Sigmoid colon (tissue), 6 donors: ENCODE measurements at regions not wholly inside any gene's neighbourhood (a gene's known extent, or its start where the extent isn't known, plus 50 kb on each side); places are given as distances from the start of the nearest gene placed in this dataset.

Experiments
- DNase-seq: peaks from one replicate; pipeline ENCODE4 v3.0.0-alpha.2; 2019
- H3K27ac ChIP-seq, 4 donors: fragments of 200-600 bp; sonication (generic); one replicate each; pipeline ENCODE4 v1.5.1; 2016 to 2019; ENCODE audit warnings: mild to moderate bottlenecking in 1 of 4
- H3K27me3 ChIP-seq, 3 donors: fragments of 200-600 bp; sonication (generic); one replicate each; pipeline ENCODE4 v1.5.1; 2019; ENCODE audit warnings: mild to moderate bottlenecking in 1 of 3
- H3K36me3 ChIP-seq, 4 donors: fragments of 200-600 bp; sonication (generic); one replicate each; pipeline ENCODE4 v1.5.1; 2016 to 2019
- H3K4me1 ChIP-seq, 4 donors: fragments of 200-600 bp; sonication (generic); one replicate each; pipeline ENCODE4 v1.5.1; 2017 to 2019
- H3K4me3 ChIP-seq, 4 donors: fragments of 200-600 bp; sonication (generic); one replicate each; pipeline ENCODE4 v1.5.1; 2017 to 2019; ENCODE audit warnings: mild to moderate bottlenecking in 2 of 4, moderate library complexity in 1 of 4
- H3K9me3 ChIP-seq, 4 donors: fragments of 200-600 bp in 3 of 4; sonication (generic) in 3 of 4; one replicate each; pipeline versions ENCODE4 v1.5.1 to v1.6.1; 2013 to 2019
- EP300 ChIP-seq, 4 donors: sonication (generic); formaldehyde crosslinking; IDR thresholded peaks; one replicate each; pipeline ENCODE4 v1.6.1; 2017; ENCODE audit warnings: antibody characterized with exemption in 4 of 4
- POLR2A ChIP-seq, 2 donors: fragments of 450-650 bp; IDR thresholded peaks; one replicate each; pipeline ENCODE4 v1.6.1; 2016; ENCODE audit warnings: antibody characterized with exemption in 2 of 2, mild to moderate bottlenecking in 2 of 2, moderate library complexity in 2 of 2
- POLR2AphosphoS5 ChIP-seq, 4 donors: sonication (generic); formaldehyde crosslinking; IDR thresholded peaks; one replicate each; pipeline ENCODE4 v1.6.1; 2017; ENCODE audit warnings: antibody characterized with exemption in 4 of 4
- WGBS, 2 donors: extraction: QIAGEN DNeasy Blood & Tissue Kit; methylation state at CpG; one replicate each; pipeline ENCODE4 v1.1.7; 2013; 5-methylcytosine and 5-hydroxymethylcytosine counted together
- intact Hi-C: fragments of 100-400 bp; cut with DNase I; formaldehyde crosslinking; loops from one replicate; pipeline ENCODE4 v1.15.1; 2023
- TF ChIP-seq, protein P1 (sequence below), 4 experiments: fragments of 450-650 bp in 3 of 4; fragments of 200-600 bp in 1 of 4; IDR thresholded peaks; one replicate each; pipeline ENCODE4 v1.5.1; 2016 to 2019; ENCODE audit warnings: antibody characterized with exemption in 4 of 4, mild to moderate bottlenecking in 3 of 4, moderate library complexity in 2 of 4
- donor health status: healthy with polysubstance abuse.
- donor health status: healthy.

- H3K27me3 ChIP-seq, result no peaks in the 10 kb centered on the region
- intact Hi-C loops, result no loop called here
- 66 to 68% methylated on average over 2 of the region's 2 CpGs for WGBS, 2 donors
- H3K4me1 ChIP-seq, result no peaks in the 10 kb centered on the region
- no peaks in the 10 kb centered on the region for H3K9me3 ChIP-seq
- H3K27ac ChIP-seq, result no peak overlapping the region
- no peak overlapping the region for H3K4me3 ChIP-seq
- DNase-seq, result no peak
- no peak for TF ChIP-seq EP300 (IDR thresholded peaks at IDR 0.05)
- no peak for TF ChIP-seq POLR2A (IDR thresholded peaks at IDR 0.05)
- TF ChIP-seq, protein P1, sequence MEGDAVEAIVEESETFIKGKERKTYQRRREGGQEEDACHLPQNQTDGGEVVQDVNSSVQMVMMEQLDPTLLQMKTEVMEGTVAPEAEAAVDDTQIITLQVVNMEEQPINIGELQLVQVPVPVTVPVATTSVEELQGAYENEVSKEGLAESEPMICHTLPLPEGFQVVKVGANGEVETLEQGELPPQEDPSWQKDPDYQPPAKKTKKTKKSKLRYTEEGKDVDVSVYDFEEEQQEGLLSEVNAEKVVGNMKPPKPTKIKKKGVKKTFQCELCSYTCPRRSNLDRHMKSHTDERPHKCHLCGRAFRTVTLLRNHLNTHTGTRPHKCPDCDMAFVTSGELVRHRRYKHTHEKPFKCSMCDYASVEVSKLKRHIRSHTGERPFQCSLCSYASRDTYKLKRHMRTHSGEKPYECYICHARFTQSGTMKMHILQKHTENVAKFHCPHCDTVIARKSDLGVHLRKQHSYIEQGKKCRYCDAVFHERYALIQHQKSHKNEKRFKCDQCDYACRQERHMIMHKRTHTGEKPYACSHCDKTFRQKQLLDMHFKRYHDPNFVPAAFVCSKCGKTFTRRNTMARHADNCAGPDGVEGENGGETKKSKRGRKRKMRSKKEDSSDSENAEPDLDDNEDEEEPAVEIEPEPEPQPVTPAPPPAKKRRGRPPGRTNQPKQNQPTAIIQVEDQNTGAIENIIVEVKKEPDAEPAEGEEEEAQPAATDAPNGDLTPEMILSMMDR (IDR thresholded peaks at IDR 0.05), result no peak
- TF ChIP-seq POLR2AphosphoS5 (IDR thresholded peaks at IDR 0.05), result no peak
- H3K36me3 ChIP-seq, result no peaks in the 10 kb centered on the region
These were observed 691.5 kb upstream of the LRRN3 start for GRCh38 chr7:110399421-110399820.

- no peak overlapping the region for H3K27ac ChIP-seq
- H3K4me3 ChIP-seq, result no peak overlapping the region
- 64 to 72% methylated on average over 2 of the region's 2 CpGs for WGBS, 2 donors
- no peaks in the 10 kb centered on the region for H3K9me3 ChIP-seq
- intact Hi-C loops, result no loop called here
- H3K27me3 ChIP-seq, result no peaks in the 10 kb centered on the region
- no peak for DNase-seq
- no peaks in the 10 kb centered on the region for H3K4me1 ChIP-seq
- TF ChIP-seq EP300 (IDR thresholded peaks at IDR 0.05) (no peak), POLR2A (IDR thresholded peaks at IDR 0.05) (no peak), POLR2AphosphoS5 (IDR thresholded peaks at IDR 0.05) (no peak)
- TF ChIP-seq, protein P1 (IDR thresholded peaks at IDR 0.05), result no peak
- H3K36me3 ChIP-seq, result no peaks in the 10 kb centered on the region
These were observed 690.5 kb upstream of the LRRN3 start for GRCh38 chr7:110400411-110400810.

DNA sequence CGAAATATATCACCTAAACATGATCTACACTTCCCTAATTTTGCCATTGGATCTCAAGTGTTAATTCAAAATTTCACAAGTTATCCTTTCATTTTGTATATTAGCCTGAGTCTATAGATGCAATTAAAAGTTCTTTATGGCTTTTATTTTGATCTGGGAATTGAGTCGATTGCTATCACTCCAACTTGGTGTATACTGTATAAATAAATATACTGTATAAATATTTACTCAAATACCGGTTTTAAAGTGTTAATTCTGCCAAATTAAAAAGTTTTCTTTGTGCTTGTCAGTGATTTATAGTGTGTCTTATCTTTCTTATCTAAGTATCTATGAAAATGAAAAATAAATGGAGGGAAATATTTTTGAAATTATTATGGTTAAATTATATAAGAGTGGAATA is 683.7 kb upstream of the LRRN3 start:
- no peak for DNase-seq
- Histone ChIP-seq H3K4me3 (no peak overlapping the region), H3K27me3 (no peaks in the 10 kb centered on the region), H3K36me3 (no peaks in the 10 kb centered on the region), H3K27ac (no peak overlapping the region), H3K9me3 (no peaks in the 10 kb centered on the region), H3K4me1 (no peaks in the 10 kb centered on the region)
- TF ChIP-seq EP300 (IDR thresholded peaks at IDR 0.05) (no peak), POLR2A (IDR thresholded peaks at IDR 0.05) (no peak), POLR2AphosphoS5 (IDR thresholded peaks at IDR 0.05) (no peak)
- TF ChIP-seq, protein P1 (IDR thresholded peaks at IDR 0.05), result no peak
- intact Hi-C loops, result no loop called here
- 22 to 62% methylated on average over 3 of the region's 3 CpGs for WGBS, 2 donors

DNA sequence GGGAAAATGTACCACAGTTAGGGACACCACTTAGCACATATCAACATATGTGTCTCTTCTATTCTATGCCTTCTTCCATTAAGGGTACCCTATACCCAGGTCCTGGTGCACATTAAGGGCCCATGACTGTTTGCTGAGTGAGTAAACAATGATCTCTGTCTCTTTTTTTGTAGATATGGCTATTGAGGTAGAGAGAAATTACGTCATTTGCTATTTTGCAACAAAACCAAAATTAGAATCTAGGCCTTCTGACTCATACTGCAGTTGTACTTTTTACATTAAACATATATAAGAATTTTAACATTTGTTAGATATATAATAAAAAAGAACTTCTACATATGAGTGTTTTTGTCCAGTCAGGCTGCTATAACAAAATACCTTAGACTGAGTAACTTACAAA is 683.2 kb upstream of the LRRN3 start:
- Histone ChIP-seq H3K4me3 (no peak overlapping the region), H3K4me1 (no peaks in the 10 kb centered on the region), H3K27me3 (no peaks in the 10 kb centered on the region), H3K36me3 (no peaks in the 10 kb centered on the region), H3K9me3 (no peaks in the 10 kb centered on the region), H3K27ac (no peak overlapping the region)
- TF ChIP-seq EP300 (IDR thresholded peaks at IDR 0.05) (no peak), POLR2AphosphoS5 (IDR thresholded peaks at IDR 0.05) (no peak), POLR2A (IDR thresholded peaks at IDR 0.05) (no peak)
- TF ChIP-seq, protein P1 (IDR thresholded peaks at IDR 0.05), result no peak
- intact Hi-C loops, result no loop called here
- WGBS, 2 donors, result 24 to 87% methylated on average over 1 of the region's 1 CpG
- DNase-seq, result no peak

DNA sequence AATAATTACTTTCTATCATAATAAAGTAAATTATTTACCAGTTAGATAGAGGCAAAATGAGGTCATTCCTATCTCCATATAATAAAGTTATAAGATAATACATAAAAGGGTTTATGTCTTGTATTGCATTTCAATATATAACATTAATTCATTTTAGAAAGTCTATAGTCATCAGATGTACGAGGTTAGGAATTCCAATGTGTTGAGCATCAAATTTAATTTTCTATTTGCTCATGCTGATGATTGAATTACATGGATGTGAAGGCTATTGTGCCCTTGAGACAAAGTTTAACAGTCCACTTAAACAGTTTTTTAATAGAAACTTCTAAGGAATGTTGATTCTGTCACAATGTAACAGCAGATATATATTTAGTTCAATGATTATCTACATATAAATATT is 678.3 kb upstream of the LRRN3 start:
- intact Hi-C loops, result no loop called here
- H3K4me3 ChIP-seq, result no peak overlapping the region
- no peaks in the 10 kb centered on the region for H3K9me3 ChIP-seq
- H3K27ac ChIP-seq, result no peak overlapping the region
- H3K27me3 ChIP-seq, result no peaks in the 10 kb centered on the region
- 30 to 68% methylated on average over 1 of the region's 1 CpG for WGBS, 2 donors
- H3K4me1 ChIP-seq, result no peaks in the 10 kb centered on the region
- no peaks in the 10 kb centered on the region for H3K36me3 ChIP-seq
- no peak for DNase-seq
- TF ChIP-seq, protein P1 (IDR thresholded peaks at IDR 0.05), result no peak
